Tibial nerve (tissue), 4 donors: ENCODE measurements at regions not wholly inside any gene's neighbourhood (a gene's known extent, or its start where the extent isn't known, plus 50 kb on each side); places are given as distances from the start of the nearest gene placed in this dataset.

ENCODE experiments used
- DNase-seq, 2 donors: peaks; one replicate each; pipeline ENCODE4 v3.0.0-alpha.2; 2019; ENCODE audit warnings: low spot score in 2 of 2
- H3K27ac ChIP-seq, 4 donors: fragments of 200-600 bp; sonication (generic) in 3 of 4; one replicate each; pipeline ENCODE4 v1.5.1; 2017 to 2019; ENCODE audit warnings: mild to moderate bottlenecking in 1 of 4
- H3K27me3 ChIP-seq, 2 donors: fragments of 200-600 bp; sonication (generic) in 1 of 2; one replicate each; pipeline versions ENCODE4 v1.5.1 to v1.6.0; 2017 to 2019
- H3K36me3 ChIP-seq, 3 donors: fragments of 200-600 bp; sonication (generic); one replicate each; pipeline ENCODE4 v1.5.1; 2018 to 2019
- H3K4me1 ChIP-seq, 4 donors: fragments of 200-600 bp; sonication (generic) in 3 of 4; one replicate each; pipeline ENCODE4 v1.5.1; 2017 to 2019
- H3K4me3 ChIP-seq, 4 donors: fragments of 200-600 bp; sonication (generic) in 3 of 4; one replicate each; pipeline ENCODE4 v1.5.1; 2017 to 2019; ENCODE audit warnings: mild to moderate bottlenecking in 1 of 4, moderate library complexity in 1 of 4
- H3K9me3 ChIP-seq, 4 donors: fragments of 200-600 bp; sonication (generic) in 3 of 4; one replicate each; pipeline ENCODE4 v1.5.1; 2017 to 2019
- CTCF ChIP-seq, 5 experiments: fragments of 200-600 bp in 3 of 5; fragments of 450-650 bp in 2 of 5; sonication (generic) in 3 of 5; IDR thresholded peaks; one replicate each; pipeline ENCODE4 v1.5.1; 2016 to 2019; ENCODE audit warnings: antibody characterized with exemption in 5 of 5, mild to moderate bottlenecking in 3 of 5, moderate library complexity in 2 of 5
- EP300 ChIP-seq, 2 donors: sonication (generic); formaldehyde crosslinking; IDR thresholded peaks; one replicate each; pipeline ENCODE4 v1.6.1; 2017; ENCODE audit warnings: antibody characterized with exemption in 2 of 2, mild to moderate bottlenecking in 1 of 2
- POLR2A ChIP-seq, 2 donors: fragments of 450-650 bp; IDR thresholded peaks; one replicate each; pipeline ENCODE4 v1.6.1; 2017; ENCODE audit warnings: antibody characterized with exemption in 2 of 2, mild to moderate bottlenecking in 2 of 2, moderate library complexity in 2 of 2
- WGBS, 2 donors: methylation state at CpG; one replicate each; pipeline ENCODE4 v1.1.5; 2018; 5-methylcytosine and 5-hydroxymethylcytosine counted together

GRCh38 chr1:217181176-217181746, 449.6 kb downstream of the GPATCH2 start:
- no peaks in the 10 kb centered on the region for H3K9me3 ChIP-seq
- DNase-seq: no peak
- TF ChIP-seq EP300 (IDR thresholded peaks at IDR 0.05) (no peak), POLR2A (IDR thresholded peaks at IDR 0.05) (no peak)
- WGBS, 2 donors: 58 to 69% methylated on average over 3 of the region's 3 CpGs
- H3K27me3 ChIP-seq: no peaks in the 10 kb centered on the region
- no peaks in the 10 kb centered on the region for H3K36me3 ChIP-seq
- H3K27ac ChIP-seq: no peak overlapping the region
- H3K4me1 ChIP-seq: no peaks in the 10 kb centered on the region
- no peak overlapping the region for H3K4me3 ChIP-seq

GRCh38 chr1:217180443-217180842, 450.4 kb downstream of the GPATCH2 start:
- no peaks in the 10 kb centered on the region for H3K4me1 ChIP-seq
- no peak overlapping the region for H3K4me3 ChIP-seq
- no peaks in the 10 kb centered on the region for H3K36me3 ChIP-seq
- no peaks in the 10 kb centered on the region for H3K27me3 ChIP-seq
- 67 to 80% methylated on average over 4 of the region's 4 CpGs for WGBS, 2 donors
- TF ChIP-seq EP300 (IDR thresholded peaks at IDR 0.05): no peak
- TF ChIP-seq CTCF (IDR thresholded peaks at IDR 0.05): no peak
- no peak for TF ChIP-seq POLR2A (IDR thresholded peaks at IDR 0.05)
- H3K27ac ChIP-seq: no peak overlapping the region
- no peak for DNase-seq
- no peaks in the 10 kb centered on the region for H3K9me3 ChIP-seq

- no peak for DNase-seq
- Histone ChIP-seq H3K4me1 (no peaks in the 10 kb centered on the region), H3K9me3 (no peaks in the 10 kb centered on the region), H3K36me3 (no peaks in the 10 kb centered on the region), H3K27ac (no peak overlapping the region), H3K4me3 (no peak overlapping the region), H3K27me3 (no peaks in the 10 kb centered on the region)
- TF ChIP-seq POLR2A (IDR thresholded peaks at IDR 0.05): no peak
- no peak for TF ChIP-seq EP300 (IDR thresholded peaks at IDR 0.05)
- TF ChIP-seq CTCF (IDR thresholded peaks at IDR 0.05): no peak
- WGBS, 2 donors: 91 to 92% methylated on average over 4 of the region's 4 CpGs
Measured at GRCh38 chr1:217164403-217164802, 441.2 kb upstream of the ESRRG start.

GRCh38 chr1:217153361-217153760, 430.1 kb upstream of the ESRRG start:
- no peak overlapping the region for H3K27ac ChIP-seq
- WGBS, 2 donors: 82 to 85% methylated on average over 4 of the region's 4 CpGs
- no peak for DNase-seq
- H3K27me3 ChIP-seq: no peaks in the 10 kb centered on the region
- H3K4me1 ChIP-seq: no peaks in the 10 kb centered on the region
- no peaks in the 10 kb centered on the region for H3K36me3 ChIP-seq
- TF ChIP-seq EP300 (IDR thresholded peaks at IDR 0.05): no peak
- TF ChIP-seq CTCF (IDR thresholded peaks at IDR 0.05): no peak
- no peak for TF ChIP-seq POLR2A (IDR thresholded peaks at IDR 0.05)
- H3K4me3 ChIP-seq: no peak overlapping the region
- peaks cover 0 to 4% (median 0%) of the 10 kb centered on the region in 4 donors for H3K9me3 ChIP-seq

- no peak for DNase-seq
- Histone ChIP-seq H3K4me3 (no peak overlapping the region), H3K27ac (no peak overlapping the region)
Measured at GRCh38 chr1:217150366-217150765, 427.1 kb upstream of the ESRRG start.

More at GRCh38 chr1:217150366-217150765, 427.1 kb upstream of the ESRRG start:
- H3K36me3 ChIP-seq: no peaks in the 10 kb centered on the region
- TF ChIP-seq POLR2A (IDR thresholded peaks at IDR 0.05) (no peak), EP300 (IDR thresholded peaks at IDR 0.05) (no peak), CTCF (IDR thresholded peaks at IDR 0.05) (no peak)
- H3K9me3 ChIP-seq: peaks cover 0 to 19% (median 0%) of the 10 kb centered on the region in 4 donors
- H3K4me1 ChIP-seq: no peaks in the 10 kb centered on the region
- H3K27me3 ChIP-seq: no peaks in the 10 kb centered on the region
